Neural progenitor cell (in vitro differentiated cells): ENCODE measurements at regions not wholly inside any gene's neighbourhood (a gene's known extent, or its start where the extent isn't known, plus 50 kb on each side); places are given as distances from the start of the nearest gene placed in this dataset.

Source experiments
- CTCF ChIP-seq: fragments of 200-600 bp; sonication (generic); IDR thresholded peaks from 2 replicates; pipeline ENCODE4 v1.5.1; 2017; ENCODE audit warnings: antibody characterized with exemption, mild to moderate bottlenecking
- EZH2 ChIP-seq: fragments of 200-600 bp; sonication (generic); IDR thresholded peaks from 2 replicates; pipeline ENCODE4 v1.6.1; 2017; ENCODE audit warnings: antibody characterized with exemption, mild to moderate bottlenecking, moderate library complexity

GRCh38 chr3:16790432-16791400 lies 94.0 kb upstream of the PLCL2 start:
- no peak for TF ChIP-seq CTCF
- no peak for TF ChIP-seq EZH2
